Endothelial cell of umbilical vein (primary cell): ENCODE measurements at regions not wholly inside any gene's neighbourhood (a gene's known extent, or its start where the extent isn't known, plus 50 kb on each side); places are given as distances from the start of the nearest gene placed in this dataset.

Experiments used
- CTCF ChIP-seq, 2 donors: IDR thresholded peaks; 1 replicate in 1 of 2; 2 replicates in 1 of 2; pipeline ENCODE4 v1.5.1; 2011; ENCODE audit warnings: low read length in 2 of 2, mild to moderate bottlenecking in 2 of 2, moderate library complexity in 2 of 2, control low read depth in 1 of 2, inconsistent platforms in 1 of 2, low read depth in 1 of 2; ENCODE audit not compliant: insufficient read depth in 1 of 2; ENCODE audit errors: extremely low read depth in 1 of 2
- EZH2 ChIP-seq: IDR thresholded peaks from 2 replicates; pipeline ENCODE4 v1.6.1; 2012; ENCODE audit warnings: borderline replicate concordance, low read depth, mild to moderate bottlenecking, moderate library complexity, low read length, inconsistent platforms; ENCODE audit not compliant: severe bottlenecking
- GATA2 ChIP-seq: IDR thresholded peaks from 2 replicates; pipeline ENCODE4 v1.7.0; 2011; ENCODE audit warnings: low read depth, mild to moderate bottlenecking, moderate library complexity, mixed read lengths, low read length; ENCODE audit not compliant: insufficient read length, insufficient read depth
- JUN ChIP-seq: IDR thresholded peaks from 2 replicates; pipeline ENCODE4 v1.6.1; 2011; ENCODE audit warnings: borderline replicate concordance, low read depth; ENCODE audit not compliant: insufficient read length, insufficient read depth
- POLR2A ChIP-seq: IDR thresholded peaks from 2 replicates; pipeline ENCODE4 v1.6.1; 2012; ENCODE audit warnings: low read depth, mild to moderate bottlenecking, control low read depth, low read length
- POLR2AphosphoS5 ChIP-seq: IDR thresholded peaks from 2 replicates; pipeline ENCODE4 v1.6.1; 2012; ENCODE audit warnings: low read depth, mild to moderate bottlenecking, control low read depth, low read length, moderate library complexity; ENCODE audit not compliant: insufficient read depth
- TF ChIP-seq, protein P1 (sequence below): IDR thresholded peaks from 2 replicates; pipeline ENCODE4 v1.6.1; 2011; ENCODE audit not compliant: insufficient read depth, insufficient read length

DNA sequence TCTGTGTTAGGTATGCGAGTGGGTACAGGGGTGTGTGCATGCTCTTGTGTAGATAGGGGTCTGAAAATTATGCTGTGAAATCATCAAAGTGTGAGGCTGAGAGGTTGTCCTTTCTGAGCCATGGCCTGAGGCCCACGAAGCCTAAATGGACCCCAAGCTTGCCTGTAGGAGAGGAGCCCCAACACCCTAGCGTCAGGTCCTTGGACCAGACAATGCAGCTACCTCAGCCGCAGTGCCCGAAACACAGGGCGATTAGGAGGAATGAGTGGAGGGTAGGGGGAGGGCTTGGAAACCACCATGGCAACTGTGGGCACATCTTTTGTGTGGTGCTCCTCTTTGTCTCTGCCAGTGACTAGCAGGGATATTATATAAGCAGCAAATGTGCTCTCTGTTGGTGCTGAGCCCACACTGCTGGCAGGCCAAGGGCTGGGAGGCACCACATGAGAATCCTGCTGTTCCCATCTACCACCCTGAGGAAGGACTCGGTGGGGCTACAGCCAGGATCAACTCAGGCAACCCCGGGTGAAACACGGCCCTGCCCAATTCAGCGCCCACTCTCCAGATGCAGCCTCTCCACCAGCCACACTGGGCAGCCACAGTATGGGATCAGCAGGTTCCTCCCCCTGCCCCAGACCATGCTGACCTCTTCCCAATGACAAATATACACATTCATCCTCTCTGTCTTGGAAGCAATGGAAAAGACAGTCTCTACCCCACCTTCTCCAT lies 84.6 kb upstream of the FSTL4 start:
- TF ChIP-seq CTCF (IDR thresholded peaks at IDR 0.05; ENCODE audit: extremely low read depth in 1 of 2, insufficient read depth in 1 of 2, low read depth in 1 of 2, low read length in 2 of 2): no peak
- no peak for TF ChIP-seq JUN
- TF ChIP-seq POLR2AphosphoS5: no peak
- no peak for TF ChIP-seq POLR2A
- TF ChIP-seq GATA2: no peak
- TF ChIP-seq EZH2: no peak
- TF ChIP-seq, protein P1, sequence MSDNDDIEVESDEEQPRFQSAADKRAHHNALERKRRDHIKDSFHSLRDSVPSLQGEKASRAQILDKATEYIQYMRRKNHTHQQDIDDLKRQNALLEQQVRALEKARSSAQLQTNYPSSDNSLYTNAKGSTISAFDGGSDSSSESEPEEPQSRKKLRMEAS: no peak
